ENCODE measurements at regions not wholly inside any gene's neighbourhood (a gene's known extent, or its start where the extent isn't known, plus 50 kb on each side); places are given as distances from the start of the nearest gene placed in this dataset.
A peak's percentile ranks its signal among the peaks of the same experiment; 100 is the strongest.
"Not testable (repeated sequence)": the region's sequence is repeated elsewhere in the genome, so short reads cannot be mapped to it uniquely, and the experiment has no call there.

DNA sequence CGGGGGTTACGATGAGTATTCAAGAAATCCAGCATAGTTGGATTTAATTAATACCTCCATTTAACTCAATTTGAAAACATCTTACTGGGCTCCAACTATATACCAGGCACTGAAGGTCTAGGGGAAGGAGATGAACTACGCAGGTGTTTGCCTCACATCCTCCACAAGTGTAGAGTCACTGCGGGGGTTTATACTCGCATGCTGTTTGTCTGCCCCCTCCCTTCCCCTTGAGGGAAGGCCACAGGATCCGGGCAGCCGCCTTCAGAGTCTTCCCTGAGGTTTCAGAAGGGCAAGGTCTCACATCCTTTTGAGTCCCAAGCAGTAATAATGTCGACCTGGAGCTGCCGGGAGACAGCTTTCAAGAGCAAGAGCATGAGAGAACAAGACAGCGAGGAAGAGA lies 142.4 kb upstream of the GALNT2 start:
- no peaks in the 10 kb centered on the region for H3K27me3 ChIP-seq
- H3K9me3 ChIP-seq (ENCODE audit: low read depth): no peaks in the 10 kb centered on the region
- TF ChIP-seq, protein P1, sequence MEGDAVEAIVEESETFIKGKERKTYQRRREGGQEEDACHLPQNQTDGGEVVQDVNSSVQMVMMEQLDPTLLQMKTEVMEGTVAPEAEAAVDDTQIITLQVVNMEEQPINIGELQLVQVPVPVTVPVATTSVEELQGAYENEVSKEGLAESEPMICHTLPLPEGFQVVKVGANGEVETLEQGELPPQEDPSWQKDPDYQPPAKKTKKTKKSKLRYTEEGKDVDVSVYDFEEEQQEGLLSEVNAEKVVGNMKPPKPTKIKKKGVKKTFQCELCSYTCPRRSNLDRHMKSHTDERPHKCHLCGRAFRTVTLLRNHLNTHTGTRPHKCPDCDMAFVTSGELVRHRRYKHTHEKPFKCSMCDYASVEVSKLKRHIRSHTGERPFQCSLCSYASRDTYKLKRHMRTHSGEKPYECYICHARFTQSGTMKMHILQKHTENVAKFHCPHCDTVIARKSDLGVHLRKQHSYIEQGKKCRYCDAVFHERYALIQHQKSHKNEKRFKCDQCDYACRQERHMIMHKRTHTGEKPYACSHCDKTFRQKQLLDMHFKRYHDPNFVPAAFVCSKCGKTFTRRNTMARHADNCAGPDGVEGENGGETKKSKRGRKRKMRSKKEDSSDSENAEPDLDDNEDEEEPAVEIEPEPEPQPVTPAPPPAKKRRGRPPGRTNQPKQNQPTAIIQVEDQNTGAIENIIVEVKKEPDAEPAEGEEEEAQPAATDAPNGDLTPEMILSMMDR (IDR thresholded peaks at IDR 0.05; ENCODE audit: low read depth, low read length): no peak
- H3K4me3 ChIP-seq: no peak overlapping the region
- no peaks in the 10 kb centered on the region for H3K36me3 ChIP-seq
- no peaks in the 10 kb centered on the region for H3K4me1 ChIP-seq (ENCODE audit: low read depth)
- no peak for DNase-seq (ENCODE audit: low read depth in 1 of 2, low spot score in 1 of 2)
- H3K27ac ChIP-seq: no peak overlapping the region

- TF ChIP-seq, protein P1 (IDR thresholded peaks at IDR 0.05; ENCODE audit: low read depth, low read length): no peak
- Histone ChIP-seq H3K27ac (no peak overlapping the region), H3K27me3 (no peaks in the 10 kb centered on the region), H3K4me1 (ENCODE audit: low read depth) (no peaks in the 10 kb centered on the region), H3K9me3 (ENCODE audit: low read depth) (no peaks in the 10 kb centered on the region), H3K36me3 (no peaks in the 10 kb centered on the region), H3K4me3 (no peak overlapping the region)
- no peak for DNase-seq (ENCODE audit: low read depth in 1 of 2, low spot score in 1 of 2)
These were observed 138.3 kb upstream of the GALNT2 start for GRCh38 chr1:229928767-229929166.

DNA sequence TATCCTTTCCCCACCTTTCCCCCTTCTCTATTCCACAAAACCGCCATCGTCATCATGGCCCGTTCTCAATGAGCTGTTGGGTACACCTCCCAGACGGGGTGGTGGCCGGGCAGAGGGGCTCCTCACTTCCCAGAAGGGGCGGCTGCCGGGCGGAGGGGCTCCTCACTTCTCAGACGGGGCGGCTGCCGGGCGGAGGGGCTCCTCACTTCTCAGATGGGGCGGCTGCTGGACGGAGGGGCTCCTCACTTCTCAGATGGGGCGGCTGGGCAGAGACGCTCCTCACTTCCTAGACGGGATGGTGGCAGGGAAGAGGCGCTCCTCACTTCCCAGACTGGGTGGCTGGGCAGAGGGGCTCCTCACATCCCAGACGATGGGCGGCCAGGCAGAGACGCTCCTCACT lies 135.3 kb upstream of the GALNT2 start:
- not testable (repeated sequence) for H3K9me3 ChIP-seq (ENCODE audit: low read depth); H3K4me1 ChIP-seq (ENCODE audit: low read depth); H3K36me3 ChIP-seq; H3K4me3 ChIP-seq; H3K27me3 ChIP-seq; H3K27ac ChIP-seq; DNase-seq (ENCODE audit: low read depth in 1 of 2, low spot score in 1 of 2)

DNA sequence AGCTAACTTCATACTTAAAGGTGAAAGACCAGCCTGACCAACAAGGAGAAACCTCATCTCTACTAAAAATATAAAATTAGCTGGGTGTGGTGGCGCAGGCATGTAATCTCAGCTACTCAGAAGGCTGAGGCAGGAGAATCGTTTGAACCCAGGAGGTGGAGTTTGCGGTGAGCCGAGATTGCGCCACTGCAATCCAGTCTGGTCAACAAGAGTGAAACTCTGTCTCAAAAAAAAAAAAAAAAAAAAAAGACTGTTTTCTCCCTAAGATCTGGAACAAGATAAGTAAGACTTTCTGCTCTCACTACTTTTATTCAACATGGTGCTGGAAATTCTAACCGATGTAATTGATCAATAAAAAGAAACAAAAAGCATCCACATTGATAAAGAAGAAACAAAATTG lies 131.9 kb upstream of the GALNT2 start:
- not testable (repeated sequence) for DNase-seq (ENCODE audit: low read depth in 1 of 2, low spot score in 1 of 2); H3K9me3 ChIP-seq (ENCODE audit: low read depth); H3K27me3 ChIP-seq; H3K27ac ChIP-seq; H3K4me1 ChIP-seq (ENCODE audit: low read depth); H3K36me3 ChIP-seq; H3K4me3 ChIP-seq

DNA sequence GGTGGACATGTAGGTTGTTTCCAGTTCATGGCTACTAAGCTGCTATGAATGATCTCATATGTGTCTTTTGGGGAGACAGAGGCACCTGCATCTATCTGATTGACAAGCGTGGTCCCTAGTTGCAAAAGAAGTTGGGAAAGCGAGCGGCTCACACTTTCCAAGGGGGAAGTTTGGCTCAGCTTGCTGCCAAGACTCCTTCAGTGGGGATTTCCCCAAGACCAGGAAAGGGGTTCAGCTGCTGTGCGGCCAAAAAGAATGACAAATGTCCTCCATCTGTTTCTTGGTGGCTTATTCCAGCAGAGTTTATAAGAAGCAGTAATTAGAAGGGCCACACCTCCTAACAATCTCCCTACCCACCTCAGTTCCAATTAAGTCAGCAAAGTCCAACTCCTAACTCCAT lies 128.5 kb upstream of the GALNT2 start:
- no peak overlapping the region for H3K4me3 ChIP-seq
- H3K27ac ChIP-seq: no peak overlapping the region
- peaks cover 8% of the 10 kb centered on the region for H3K4me1 ChIP-seq (ENCODE audit: low read depth)
- H3K9me3 ChIP-seq (ENCODE audit: low read depth): no peaks in the 10 kb centered on the region
- no peak for DNase-seq (ENCODE audit: low read depth in 1 of 2, low spot score in 1 of 2)
- H3K27me3 ChIP-seq: peaks cover 6% of the 10 kb centered on the region
- H3K36me3 ChIP-seq: no peaks in the 10 kb centered on the region
- TF ChIP-seq, protein P1 (IDR thresholded peaks at IDR 0.05; ENCODE audit: low read depth, low read length): no peak

GRCh38 chr1:229940684-229941083 lies 126.4 kb upstream of the GALNT2 start:
- Histone ChIP-seq H3K27ac (no peak overlapping the region), H3K27me3 (peaks cover 6% of the 10 kb centered on the region), H3K4me1 (ENCODE audit: low read depth) (peaks cover 8% of the 10 kb centered on the region), H3K36me3 (no peaks in the 10 kb centered on the region), H3K4me3 (no peak overlapping the region), H3K9me3 (ENCODE audit: low read depth) (no peaks in the 10 kb centered on the region)
- peak; percentile 22 to 64 for DNase-seq (ENCODE audit: low read depth in 1 of 2, low spot score in 1 of 2)
- TF ChIP-seq, protein P1 (IDR thresholded peaks at IDR 0.05; ENCODE audit: low read depth, low read length): no peak

DNA sequence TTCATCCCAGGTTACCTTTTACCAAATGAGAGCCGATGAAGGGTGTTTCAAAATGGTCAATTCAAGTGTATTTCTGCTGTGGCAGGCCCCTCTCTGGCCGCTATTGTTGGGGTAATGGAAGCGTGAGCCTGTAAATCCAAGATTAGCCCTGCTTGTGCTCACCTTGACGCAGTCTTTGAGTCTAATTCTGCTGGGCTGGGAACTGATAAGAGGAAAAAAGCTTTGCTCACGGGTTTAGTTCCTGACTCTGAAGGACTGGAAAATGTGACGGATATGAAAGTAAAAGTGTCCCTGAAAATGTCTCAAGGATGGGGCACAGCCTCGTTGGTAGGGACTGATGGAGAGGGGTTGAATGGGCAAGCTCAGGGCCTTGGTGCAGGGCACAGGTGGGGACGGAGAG lies 125.9 kb upstream of the GALNT2 start:
- Histone ChIP-seq H3K27ac (no peak overlapping the region), H3K27me3 (peaks cover 6% of the 10 kb centered on the region), H3K9me3 (ENCODE audit: low read depth) (no peaks in the 10 kb centered on the region), H3K4me1 (ENCODE audit: low read depth) (peaks cover 8% of the 10 kb centered on the region), H3K4me3 (no peak overlapping the region), H3K36me3 (no peaks in the 10 kb centered on the region)
- DNase-seq (ENCODE audit: low read depth in 1 of 2, low spot score in 1 of 2): peak in 1 of 2 donors; percentile 2
- TF ChIP-seq, protein P1 (IDR thresholded peaks at IDR 0.05; ENCODE audit: low read depth, low read length): no peak
